Right hindlimb (tissue), 1 donor: ENCODE measurements at regions not wholly inside any gene's neighbourhood (a gene's known extent, or its start where the extent isn't known, plus 50 kb on each side); places are given as distances from the start of the nearest gene placed in this dataset.

Experiments
- DNase-seq: peaks from one replicate; pipeline ENCODE4 v3.0.0-alpha.2; 2018

- DNase-seq: peak; percentile 93
Measured at GRCh38 chr10:31146491-31147209, 115.0 kb upstream of the ZNF438 start.

- no peak for DNase-seq
Measured at GRCh38 chr10:31147210-31147608, 115.5 kb upstream of the ZNF438 start.

- no peak for DNase-seq
Measured at GRCh38 chr10:31148951-31149350, 117.3 kb upstream of the ZNF438 start.

GRCh38 chr10:31149835-31150512 lies 118.3 kb upstream of the ZNF438 start:
- DNase-seq: no peak

- DNase-seq: no peak
Measured at GRCh38 chr10:31151301-31151700, 119.6 kb upstream of the ZNF438 start.

GRCh38 chr10:31152421-31153135 lies 120.9 kb upstream of the ZNF438 start:
- no peak for DNase-seq

- DNase-seq: no peak
Measured at GRCh38 chr10:31153161-31153560, 121.5 kb upstream of the ZNF438 start.

- no peak for DNase-seq
Measured at GRCh38 chr10:31153692-31154091, 122.0 kb upstream of the ZNF438 start.

- DNase-seq: no peak
Measured at GRCh38 chr10:31154996-31155395, 123.3 kb upstream of the ZNF438 start.

GRCh38 chr10:31157123-31158010 lies 125.7 kb upstream of the ZNF438 start:
- DNase-seq: peak; percentile 89

GRCh38 chr10:31158011-31158658 lies 126.5 kb upstream of the ZNF438 start:
- DNase-seq: no peak

GRCh38 chr10:31166606-31167005 lies 134.9 kb upstream of the ZNF438 start:
- no peak for DNase-seq

GRCh38 chr10:31170636-31171035 lies 139.0 kb upstream of the ZNF438 start:
- DNase-seq: no peak

- DNase-seq: peak; percentile 45
Measured at GRCh38 chr10:31171402-31172083, 139.9 kb upstream of the ZNF438 start.

GRCh38 chr10:31172925-31173324 lies 141.3 kb upstream of the ZNF438 start:
- DNase-seq: no peak

- DNase-seq: no peak
Measured at GRCh38 chr10:31173752-31174151, 142.1 kb upstream of the ZNF438 start.

- no peak for DNase-seq
Measured at GRCh38 chr10:31179091-31179680, 139.8 kb upstream of the ZEB1 start.

- DNase-seq: no peak
Measured at GRCh38 chr10:31186225-31187000, 132.6 kb upstream of the ZEB1 start.

- no peak for DNase-seq
Measured at GRCh38 chr10:31187182-31187581, 131.8 kb upstream of the ZEB1 start.

GRCh38 chr10:31187607-31188210 lies 131.3 kb upstream of the ZEB1 start:
- DNase-seq: no peak
